PFSK-1 (cell line): ENCODE measurements at regions not wholly inside any gene's neighbourhood (a gene's known extent, or its start where the extent isn't known, plus 50 kb on each side); places are given as distances from the start of the nearest gene placed in this dataset.

Experiments
- SIN3A ChIP-seq: IDR thresholded peaks from 2 replicates; pipeline ENCODE4 v1.6.1; 2012; ENCODE audit warnings: mild to moderate bottlenecking, low read length, moderate library complexity, borderline replicate concordance; ENCODE audit not compliant: insufficient read depth
- TAF1 ChIP-seq: IDR thresholded peaks from 2 replicates; pipeline ENCODE4 v1.6.1; 2012; ENCODE audit warnings: low read length, control low read depth, borderline replicate concordance; ENCODE audit not compliant: insufficient read depth

DNA sequence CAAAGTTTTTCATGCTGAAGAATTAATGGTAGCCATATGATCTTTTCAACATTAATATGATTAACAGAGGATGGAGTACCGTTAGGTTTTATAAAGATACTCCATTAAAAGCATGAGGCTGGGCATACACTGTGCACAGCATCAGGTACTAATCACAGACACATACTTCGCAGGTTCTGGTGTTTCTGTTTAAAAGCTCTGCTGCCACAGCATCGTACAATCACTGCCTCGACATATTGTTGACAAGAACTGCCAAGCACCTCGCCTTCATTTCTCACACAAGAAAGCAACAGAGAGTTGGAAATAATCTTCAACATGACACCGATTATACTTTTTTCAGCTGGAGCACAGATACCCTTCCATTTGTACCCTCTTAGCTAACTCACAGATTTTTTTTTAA lies 753.4 kb upstream of the FAM241A start:
- TF ChIP-seq SIN3A (no peak), TAF1 (no peak)
